HCT116 (cell line): ENCODE measurements at regions not wholly inside any gene's neighbourhood (a gene's known extent, or its start where the extent isn't known, plus 50 kb on each side); places are given as distances from the start of the nearest gene placed in this dataset.

ENCODE experiments used
- ATAC-seq: fragments of 200-7000 bp; cut with Tn5 transposase; 2 replicates; pipeline ENCODE4 v1.9.1; 2020; ENCODE audit warnings: mild to moderate bottlenecking, moderate library complexity
- BruUV-seq: library from RNA; stranded (reverse); fragments of 400-500 nt; replicated peaks from 2 replicates; lab custom pipeline; 2021; lab: Mats Ljungman, UMichigan
- CTCF ChIA-PET: fragments of 300-600 bp; sonication (Branson Sonifier 250); formaldehyde crosslinking; loops from one replicate; lab custom pipeline; 2021; ENCODE audit warnings: antibody characterized with exemption; lab: Charles Lee
- POLR2A ChIA-PET: fragments of 300-600, 350-600 bp; sonication (Branson Sonifier 250); formaldehyde crosslinking; loops from one replicate; lab custom pipeline; 2021; ENCODE audit warnings: antibody characterized with exemption; lab: Charles Lee
- RAD21 ChIA-PET, 2 experiments: fragments of 300-600 bp; sonication (Branson Sonifier 250); formaldehyde crosslinking; loops; one replicate each; lab custom pipeline; 2023; ENCODE audit warnings: low total read pairs in 2 of 2; ENCODE audit not compliant: uncharacterized antibody in 2 of 2, unreplicated experiment in 2 of 2, low non-redundant PET in 1 of 2; lab: Charles Lee
- DNase-seq: peaks from one replicate; pipeline ENCODE4 v3.0.0-alpha.2; 2010; ENCODE audit warnings: low read depth, low spot score
- H2AFZ ChIP-seq: fragments of 200-600 bp; shearing (Covaris generic), sonication (generic); 2 replicates; pipeline ENCODE4 v1.6.1; 2017; ENCODE audit warnings: low read depth, mixed run types, mixed read lengths, antibody characterized with exemption, low read length; ENCODE audit not compliant: poor library complexity, severe bottlenecking
- H3K27ac ChIP-seq: 2 replicates; pipeline ENCODE4 v1.5.1; 2012; ENCODE audit warnings: low read depth, low read length
- H3K27me3 ChIP-seq: fragments of 200-600 bp; sonication (generic); 2 replicates; pipeline ENCODE4 v1.6.1; 2016; ENCODE audit warnings: mixed run types, low read length, mixed read lengths; ENCODE audit not compliant: insufficient read depth
- H3K36me3 ChIP-seq, 2 experiments: fragments of 200-500 bp in 1 of 2; fragments of 200-600 bp in 1 of 2; sonication (Bioruptor generic) in 1 of 2; sonication (generic) in 1 of 2; 2 replicates each; pipeline versions ENCODE4 v1.5.1 to v1.6.1; 2014 to 2016; ENCODE audit warnings: low read length in 2 of 2, inconsistent platforms in 1 of 2, mixed read lengths in 1 of 2, mixed run types in 1 of 2; ENCODE audit not compliant: insufficient read depth in 2 of 2, control insufficient read depth in 1 of 2
- H3K4me1 ChIP-seq, 2 experiments: fragments of 200-600 bp in 1 of 2; sonication (generic) in 1 of 2; 2 replicates each; pipeline versions ENCODE4 v1.5.1 to v1.6.1; 2012 to 2017; ENCODE audit warnings: low read length in 2 of 2, inconsistent platforms in 1 of 2, mild to moderate bottlenecking in 1 of 2, mixed read lengths in 1 of 2, mixed run types in 1 of 2, moderate library complexity in 1 of 2; ENCODE audit not compliant: insufficient read depth in 2 of 2, control insufficient read depth in 1 of 2
- H3K4me2 ChIP-seq: fragments of 200-600 bp; sonication (generic); 2 replicates; pipeline ENCODE4 v1.6.1; 2017; ENCODE audit warnings: mixed run types, low read length, mixed read lengths
- H3K4me3 ChIP-seq, 2 experiments: fragments of 200-600 bp in 1 of 2; sonication (generic) in 1 of 2; replicated peaks in 1 of 2; 2 replicates each; pipeline ENCODE4 v1.5.1; 2011 to 2016; ENCODE audit warnings: low read length in 2 of 2, control low read depth in 1 of 2, low read depth in 1 of 2, mild to moderate bottlenecking in 1 of 2, mixed read lengths in 1 of 2, mixed run types in 1 of 2
- H3K79me2 ChIP-seq: fragments of 200-600 bp; sonication (generic); 2 replicates; pipeline ENCODE4 v1.6.1; 2017; ENCODE audit warnings: mild to moderate bottlenecking, mixed run types, low read length, moderate library complexity, mixed read lengths; ENCODE audit not compliant: insufficient read depth
- H3K9ac ChIP-seq: fragments of 200-600 bp; sonication (generic); 2 replicates; pipeline ENCODE4 v1.6.1; 2016; ENCODE audit warnings: low read length, mixed read lengths
- H3K9me2 ChIP-seq: fragments of 200-600 bp; sonication (generic), shearing (Covaris generic); 2 replicates; pipeline ENCODE4 v1.6.1; 2017; ENCODE audit warnings: mixed run types, mild to moderate bottlenecking, moderate library complexity; ENCODE audit not compliant: insufficient read depth
- H3K9me3 ChIP-seq, 2 experiments: fragments of 200-500 bp in 1 of 2; fragments of 200-600 bp in 1 of 2; sonication (Bioruptor generic) in 1 of 2; sonication (generic) in 1 of 2; 2 replicates each; pipeline ENCODE4 v1.6.1; 2014 to 2017; ENCODE audit warnings: low read length in 2 of 2, mixed read lengths in 2 of 2, inconsistent platforms in 1 of 2, low read depth in 1 of 2, mild to moderate bottlenecking in 1 of 2, mixed run types in 1 of 2, moderate library complexity in 1 of 2; ENCODE audit not compliant: control insufficient read depth in 1 of 2, insufficient read depth in 1 of 2
- H4K20me1 ChIP-seq: fragments of 200-600 bp; sonication (generic), shearing (Covaris generic); 2 replicates; pipeline ENCODE4 v1.6.1; 2017; ENCODE audit warnings: mixed run types, mild to moderate bottlenecking, moderate library complexity; ENCODE audit not compliant: insufficient read depth
- ATF3 ChIP-seq: IDR thresholded peaks from 2 replicates; pipeline ENCODE4 v1.6.1; 2012
- EZH2phosphoT487 ChIP-seq: fragments of 200-600 bp; IDR thresholded peaks from 2 replicates; pipeline ENCODE4 v1.6.1; 2018; ENCODE audit warnings: antibody characterized with exemption, borderline replicate concordance
- FOSL1 ChIP-seq: IDR thresholded peaks from 2 replicates; pipeline ENCODE4 v1.6.1; 2012; ENCODE audit warnings: low read depth
- JUND ChIP-seq: IDR thresholded peaks from 2 replicates; pipeline ENCODE4 v1.6.1; 2012
- POLR2AphosphoS5 ChIP-seq: IDR thresholded peaks from 2 replicates; pipeline ENCODE4 v1.6.1; 2011; ENCODE audit warnings: mild to moderate bottlenecking, low read depth, low read length, moderate library complexity
- ZFX ChIP-seq: fragments of 450-650 bp; IDR thresholded peaks from 2 replicates; pipeline ENCODE4 v1.6.1; 2017
- intact Hi-C: fragments of 100-400 bp; cut with micrococcal nuclease; formaldehyde crosslinking; loops from 2 replicates; pipeline ENCODE4 v1.10.0; 2022

GRCh38 chr1:22363403-22364325 lies 88.0 kb upstream of the ZBTB40 start:
- Histone ChIP-seq H3K4me3 (no peak overlapping the region), H3K79me2 (no peaks in the 10 kb centered on the region), H3K9ac (no peak overlapping the region), H3K4me1 (no peaks in the 10 kb centered on the region), H3K36me3 (no peaks in the 10 kb centered on the region), H3K9me3 (no peaks in the 10 kb centered on the region), H4K20me1 (no peaks in the 10 kb centered on the region), H3K4me2 (no peak overlapping the region), H3K9me2 (no peaks in the 10 kb centered on the region), H2AFZ (no peak overlapping the region), H3K27ac (no peak overlapping the region), H3K27me3 (peaks cover 40% of the 10 kb centered on the region)
- DNase-seq (no peak), ATAC-seq (no peak)
- ChIA-PET RAD21 (no interaction called here), CTCF (no interaction called here), POLR2A (no interaction called here)
- no peak for TF ChIP-seq FOSL1
- TF ChIP-seq ATF3 = no peak
- no peak for TF ChIP-seq ZFX
- TF ChIP-seq POLR2AphosphoS5 = no peak
- TF ChIP-seq EZH2phosphoT487 = no peak
- no TSS peak for BruUV-seq
- intact Hi-C loops = no loop called here

- H3K79me2 ChIP-seq = no peaks in the 10 kb centered on the region
- H3K4me3 ChIP-seq = no peak overlapping the region
- H3K9ac ChIP-seq = no peak overlapping the region
- no peaks in the 10 kb centered on the region for H3K4me1 ChIP-seq
- ChIA-PET POLR2A (no interaction called here), RAD21 (no interaction called here), CTCF (no interaction called here)
- H3K27me3 ChIP-seq = peaks cover 46% of the 10 kb centered on the region
- no peaks in the 10 kb centered on the region for H3K9me2 ChIP-seq
- intact Hi-C loops = no loop called here
- H3K9me3 ChIP-seq = no peaks in the 10 kb centered on the region
- H3K27ac ChIP-seq = no peak overlapping the region
- no TSS peak for BruUV-seq
- H2AFZ ChIP-seq = no peak overlapping the region
- H3K36me3 ChIP-seq = no peaks in the 10 kb centered on the region
- H3K4me2 ChIP-seq = no peak overlapping the region
- DNase-seq (no peak), ATAC-seq (no peak)
- no peak for TF ChIP-seq JUND
- no peaks in the 10 kb centered on the region for H4K20me1 ChIP-seq
Measured at GRCh38 chr1:22364326-22364650, 87.4 kb upstream of the ZBTB40 start.
